Mesendoderm (in vitro differentiated cells): ENCODE measurements at regions not wholly inside any gene's neighbourhood (a gene's known extent, or its start where the extent isn't known, plus 50 kb on each side); places are given as distances from the start of the nearest gene placed in this dataset.

Experiments
- DNase-seq: peaks from one replicate; pipeline ENCODE4 v3.0.0; 2013
- H2AK5ac ChIP-seq: 2 replicates; pipeline ENCODE4 v1.6.1; 2013; ENCODE audit warnings: low read length, inconsistent platforms
- H2BK120ac ChIP-seq: 2 replicates; pipeline ENCODE4 v1.6.1; 2013; ENCODE audit warnings: low read depth, mild to moderate bottlenecking, low read length, moderate library complexity, mixed read lengths
- H2BK15ac ChIP-seq: replicated peaks from 2 replicates; pipeline ENCODE4 v1.6.1; 2013; ENCODE audit warnings: low read depth, mild to moderate bottlenecking, moderate library complexity
- H2BK5ac ChIP-seq: 2 replicates; pipeline ENCODE4 v1.6.1; 2013; ENCODE audit warnings: low read length, inconsistent platforms
- H3K18ac ChIP-seq: 2 replicates; pipeline ENCODE4 v1.6.1; 2013; ENCODE audit warnings: mild to moderate bottlenecking, low read length, mixed read lengths
- H3K23ac ChIP-seq: one replicate; pipeline ENCODE4 v1.6.1; 2013; ENCODE audit warnings: low read length
- H3K27ac ChIP-seq: 2 replicates; pipeline ENCODE4 v1.5.1; 2013; ENCODE audit warnings: low read depth, mild to moderate bottlenecking, inconsistent platforms, low read length, moderate library complexity
- H3K27me3 ChIP-seq: 2 replicates; pipeline ENCODE4 v1.6.1; 2013; ENCODE audit warnings: low read length, control low read depth, mild to moderate bottlenecking, inconsistent platforms; ENCODE audit not compliant: insufficient read depth, poor library complexity
- H3K36me3 ChIP-seq: 2 replicates; pipeline ENCODE4 v1.6.1; 2013; ENCODE audit warnings: low read length, inconsistent platforms; ENCODE audit not compliant: control insufficient read depth, insufficient read depth
- H3K4ac ChIP-seq: one replicate; pipeline ENCODE4 v1.6.1; 2013; ENCODE audit warnings: low read depth, mild to moderate bottlenecking, low read length, moderate library complexity
- H3K4me1 ChIP-seq: 2 replicates; pipeline ENCODE4 v1.6.1; 2013; ENCODE audit warnings: low read depth, low read length, inconsistent platforms; ENCODE audit not compliant: control insufficient read depth
- H3K4me2 ChIP-seq: 2 replicates; pipeline ENCODE4 v1.6.1; 2013; ENCODE audit warnings: low read length
- H3K4me3 ChIP-seq: 2 replicates; pipeline ENCODE4 v1.5.1; 2013; ENCODE audit warnings: mild to moderate bottlenecking, low read length
- H3K56ac ChIP-seq: one replicate; pipeline ENCODE4 v1.6.1; 2013; ENCODE audit warnings: low read length
- H3K79me1 ChIP-seq: 2 replicates; pipeline ENCODE4 v1.6.1; 2013; ENCODE audit warnings: low read length, inconsistent platforms
- H3K79me2 ChIP-seq: 2 replicates; pipeline ENCODE4 v1.6.1; 2013; ENCODE audit warnings: mild to moderate bottlenecking, low read length; ENCODE audit not compliant: control insufficient read depth, insufficient read depth
- H3K9ac ChIP-seq: 2 replicates; pipeline ENCODE4 v1.6.1; 2013; ENCODE audit warnings: low read length, inconsistent platforms
- H4K5ac ChIP-seq: one replicate; pipeline ENCODE4 v1.6.1; 2013; ENCODE audit warnings: low read length
- H4K8ac ChIP-seq: one replicate; pipeline ENCODE4 v1.6.1; 2013; ENCODE audit warnings: low read depth, mild to moderate bottlenecking, control low read depth, low read length, moderate library complexity
- WGBS: extraction: QIAGEN DNeasy Blood & Tissue Kit; methylation state at CpG from one replicate; pipeline ENCODE4 v1.1.7; 2013; ENCODE audit warnings: low lambda C conversion rate, missing lambda C conversion rate; ENCODE audit not compliant: insufficient coverage; ENCODE audit errors: extremely low coverage; 5-methylcytosine and 5-hydroxymethylcytosine counted together

- no peak overlapping the region for H4K5ac ChIP-seq
- no peak overlapping the region for H3K56ac ChIP-seq
- no CpG with 5 or more reads among the region's 4 CpGs for WGBS
- H3K9ac ChIP-seq, result no peak overlapping the region
- no peak overlapping the region for H3K18ac ChIP-seq
- no peaks in the 10 kb centered on the region for H3K4me1 ChIP-seq
- no peaks in the 10 kb centered on the region for H3K79me2 ChIP-seq
- H3K79me1 ChIP-seq, result no peaks in the 10 kb centered on the region
- no peak overlapping the region for H3K4ac ChIP-seq
- no peak for DNase-seq
- no peak overlapping the region for H2BK120ac ChIP-seq
- H2AK5ac ChIP-seq, result no peak overlapping the region
- no peaks in the 10 kb centered on the region for H3K36me3 ChIP-seq
- H2BK5ac ChIP-seq, result no peak overlapping the region
- H3K4me2 ChIP-seq, result no peak overlapping the region
- H3K4me3 ChIP-seq, result no peak overlapping the region
- H2BK15ac ChIP-seq, result no peak overlapping the region
- H4K8ac ChIP-seq, result no peak overlapping the region
- H3K23ac ChIP-seq, result no peak overlapping the region
- no peaks in the 10 kb centered on the region for H3K27me3 ChIP-seq
- no peak overlapping the region for H3K27ac ChIP-seq
Measured at GRCh38 chr4:189815404-189816192, 125.1 kb upstream of the FRG1 start.

- Histone ChIP-seq H4K5ac (no peak overlapping the region), H4K8ac (no peak overlapping the region), H3K9ac (no peak overlapping the region), H3K23ac (no peak overlapping the region), H3K56ac (no peak overlapping the region), H2BK5ac (no peak overlapping the region), H3K79me1 (no peaks in the 10 kb centered on the region), H3K4me2 (no peak overlapping the region), H3K4ac (no peak overlapping the region), H3K36me3 (no peaks in the 10 kb centered on the region), H3K18ac (no peak overlapping the region), H2BK120ac (no peak overlapping the region), H3K4me3 (no peak overlapping the region), H3K27ac (no peak overlapping the region), H2AK5ac (no peak overlapping the region), H2BK15ac (no peak overlapping the region), H3K27me3 (no peaks in the 10 kb centered on the region), H3K79me2 (no peaks in the 10 kb centered on the region), H3K4me1 (no peaks in the 10 kb centered on the region)
- no peak for DNase-seq
- no CpG with 5 or more reads among the region's 3 CpGs for WGBS
Measured at GRCh38 chr4:189822326-189822725, 118.3 kb upstream of the FRG1 start.

- no peak overlapping the region for H3K27ac ChIP-seq
- no peak overlapping the region for H3K9ac ChIP-seq
- H3K18ac ChIP-seq, result no peak overlapping the region
- H3K23ac ChIP-seq, result no peak overlapping the region
- no peaks in the 10 kb centered on the region for H3K79me2 ChIP-seq
- no peaks in the 10 kb centered on the region for H3K36me3 ChIP-seq
- no peak overlapping the region for H2AK5ac ChIP-seq
- no peaks in the 10 kb centered on the region for H3K79me1 ChIP-seq
- H3K4me3 ChIP-seq, result no peak overlapping the region
- no peak overlapping the region for H4K8ac ChIP-seq
- no peak overlapping the region for H4K5ac ChIP-seq
- no peak overlapping the region for H2BK5ac ChIP-seq
- H3K4me2 ChIP-seq, result no peak overlapping the region
- no peak overlapping the region for H3K4ac ChIP-seq
- H3K56ac ChIP-seq, result no peak overlapping the region
- no peak overlapping the region for H2BK120ac ChIP-seq
- no peaks in the 10 kb centered on the region for H3K27me3 ChIP-seq
- no peaks in the 10 kb centered on the region for H3K4me1 ChIP-seq
- WGBS, result no CpG with 5 or more reads among the region's 3 CpGs
- DNase-seq, result no peak
- no peak overlapping the region for H2BK15ac ChIP-seq
Measured at GRCh38 chr4:189823591-189823990, 117.1 kb upstream of the FRG1 start.

- no peak overlapping the region for H3K4me2 ChIP-seq
- H2BK15ac ChIP-seq, result no peak overlapping the region
- H3K23ac ChIP-seq, result no peak overlapping the region
- no peak overlapping the region for H3K56ac ChIP-seq
- H4K5ac ChIP-seq, result no peak overlapping the region
- no peak overlapping the region for H2AK5ac ChIP-seq
- H3K9ac ChIP-seq, result no peak overlapping the region
- H3K79me1 ChIP-seq, result no peaks in the 10 kb centered on the region
- H2BK5ac ChIP-seq, result no peak overlapping the region
- H3K4ac ChIP-seq, result no peak overlapping the region
- no peaks in the 10 kb centered on the region for H3K4me1 ChIP-seq
- no peak overlapping the region for H2BK120ac ChIP-seq
- no peak overlapping the region for H4K8ac ChIP-seq
- DNase-seq, result no peak
- no peak overlapping the region for H3K4me3 ChIP-seq
- WGBS, result no CpG with 5 or more reads among the region's 4 CpGs
- H3K18ac ChIP-seq, result no peak overlapping the region
- no peaks in the 10 kb centered on the region for H3K36me3 ChIP-seq
- H3K79me2 ChIP-seq, result no peaks in the 10 kb centered on the region
- no peak overlapping the region for H3K27ac ChIP-seq
- H3K27me3 ChIP-seq, result no peaks in the 10 kb centered on the region
Measured at GRCh38 chr4:189825466-189825865, 115.2 kb upstream of the FRG1 start.

GRCh38 chr4:189826657-189827056, 114.0 kb upstream of the FRG1 start:
- Histone ChIP-seq H4K5ac (no peak overlapping the region), H3K18ac (no peak overlapping the region), H3K79me1 (no peaks in the 10 kb centered on the region), H3K36me3 (no peaks in the 10 kb centered on the region), H3K56ac (no peak overlapping the region), H4K8ac (no peak overlapping the region), H2BK5ac (no peak overlapping the region), H2BK15ac (no peak overlapping the region), H2AK5ac (no peak overlapping the region), H2BK120ac (no peak overlapping the region), H3K9ac (no peak overlapping the region), H3K4me2 (no peak overlapping the region), H3K27ac (no peak overlapping the region), H3K4me3 (no peak overlapping the region), H3K23ac (no peak overlapping the region), H3K27me3 (no peaks in the 10 kb centered on the region), H3K4ac (no peak overlapping the region), H3K4me1 (no peaks in the 10 kb centered on the region), H3K79me2 (no peaks in the 10 kb centered on the region)
- DNase-seq, result no peak
- no CpG with 5 or more reads among the region's 4 CpGs for WGBS
